ENCODE measurements at regions not wholly inside any gene's neighbourhood (a gene's known extent, or its start where the extent isn't known, plus 50 kb on each side); places are given as distances from the start of the nearest gene placed in this dataset.
"Not testable (repeated sequence)": the region's sequence is repeated elsewhere in the genome, so short reads cannot be mapped to it uniquely, and the experiment has no call there.

DNA sequence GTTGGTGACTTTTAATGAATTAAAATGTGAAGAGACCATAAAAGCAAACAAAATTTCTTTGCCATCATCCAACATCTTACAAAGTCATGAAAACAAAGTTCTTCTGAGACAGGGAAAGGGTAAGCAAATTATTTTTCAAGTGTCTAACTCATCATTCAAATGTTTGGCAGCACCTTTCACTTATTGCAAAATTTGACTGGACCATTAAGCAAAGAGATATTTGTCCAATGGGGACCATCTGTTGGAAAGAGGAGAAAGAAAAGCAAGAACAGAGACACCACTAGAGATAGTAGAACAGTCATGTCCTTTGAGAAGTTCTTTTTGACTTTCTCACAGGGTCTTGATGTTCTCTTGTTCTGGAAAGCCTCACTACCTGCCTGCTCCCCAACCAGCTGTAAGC lies 330.1 kb downstream of the PAPSS1 start:
- DNase-seq, result no peak

DNA sequence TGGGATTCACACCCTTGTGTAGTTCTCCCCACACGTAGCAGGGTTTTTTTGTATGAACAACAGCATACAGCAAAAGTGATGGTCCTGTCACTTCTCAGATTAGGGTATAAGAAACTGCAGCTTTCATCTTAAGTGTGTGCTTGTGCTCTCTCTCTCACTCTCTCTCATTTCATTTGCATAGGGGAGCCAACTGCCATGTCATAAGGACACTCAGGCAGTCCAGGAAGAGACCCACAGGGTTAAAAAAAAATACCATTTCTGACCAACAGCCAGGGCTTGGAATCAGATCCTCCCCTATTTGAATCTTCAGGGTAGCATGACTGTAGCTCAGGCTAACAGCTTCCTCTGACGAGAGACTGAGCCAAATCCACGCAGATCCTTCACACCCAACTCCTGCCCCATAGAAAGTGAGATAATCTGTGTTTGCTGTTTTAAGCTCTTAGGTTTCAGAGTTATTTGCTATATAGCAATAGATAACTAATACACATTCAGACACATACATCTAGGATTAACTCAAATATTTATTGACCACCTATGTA lies 331.2 kb downstream of the PAPSS1 start:
- no peak for DNase-seq

DNA sequence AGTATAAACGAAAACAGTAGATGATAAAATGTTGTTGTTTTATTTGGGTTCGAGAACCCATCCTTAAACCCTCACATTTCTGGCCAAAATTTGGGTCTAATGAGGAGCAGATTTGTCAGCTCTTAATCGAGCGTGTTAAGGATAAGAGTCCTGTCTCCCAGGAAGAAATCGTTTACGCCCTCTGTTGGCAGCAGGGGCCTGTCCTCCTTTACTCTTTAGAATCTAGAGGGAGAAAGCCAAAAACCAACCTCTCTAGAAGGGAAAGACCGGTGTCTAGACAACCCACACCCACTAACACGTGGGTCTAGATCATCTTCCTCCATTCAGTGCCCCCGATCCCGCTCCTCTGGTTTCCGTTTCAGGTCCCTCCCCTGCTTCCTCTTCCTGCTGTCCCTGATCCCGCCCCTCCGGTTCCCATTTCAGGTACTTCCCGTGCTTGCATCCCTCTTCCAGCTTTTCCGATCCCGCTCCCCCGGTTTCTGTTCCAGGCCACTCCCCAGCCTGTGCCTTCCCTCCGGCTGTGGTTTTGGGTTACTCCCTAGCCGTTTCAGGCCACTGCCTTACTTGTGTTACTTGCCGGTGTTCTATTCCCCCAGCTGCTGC lies 339.1 kb downstream of the PAPSS1 start:
- no peak for DNase-seq

DNA sequence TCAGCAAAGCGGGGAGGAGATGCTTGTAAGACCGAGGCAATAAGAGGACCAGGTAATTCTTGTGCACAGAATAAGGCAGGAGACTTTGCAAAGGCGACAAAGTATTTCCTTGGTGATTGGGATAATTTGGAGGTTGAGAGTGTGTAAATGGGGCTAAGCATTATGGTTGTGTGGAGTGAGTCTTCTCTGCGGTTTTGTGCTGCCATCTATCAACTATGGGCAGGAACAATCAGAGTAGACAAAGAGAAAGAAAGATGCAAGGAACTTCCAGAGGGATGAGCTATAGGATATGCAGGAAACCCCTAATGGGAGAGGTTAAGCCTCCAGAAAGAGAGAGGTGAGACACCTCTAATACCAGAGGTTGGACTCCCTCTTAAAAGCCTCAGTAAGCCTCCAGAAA lies 339.8 kb downstream of the PAPSS1 start:
- peak; percentile 10 for DNase-seq

DNA sequence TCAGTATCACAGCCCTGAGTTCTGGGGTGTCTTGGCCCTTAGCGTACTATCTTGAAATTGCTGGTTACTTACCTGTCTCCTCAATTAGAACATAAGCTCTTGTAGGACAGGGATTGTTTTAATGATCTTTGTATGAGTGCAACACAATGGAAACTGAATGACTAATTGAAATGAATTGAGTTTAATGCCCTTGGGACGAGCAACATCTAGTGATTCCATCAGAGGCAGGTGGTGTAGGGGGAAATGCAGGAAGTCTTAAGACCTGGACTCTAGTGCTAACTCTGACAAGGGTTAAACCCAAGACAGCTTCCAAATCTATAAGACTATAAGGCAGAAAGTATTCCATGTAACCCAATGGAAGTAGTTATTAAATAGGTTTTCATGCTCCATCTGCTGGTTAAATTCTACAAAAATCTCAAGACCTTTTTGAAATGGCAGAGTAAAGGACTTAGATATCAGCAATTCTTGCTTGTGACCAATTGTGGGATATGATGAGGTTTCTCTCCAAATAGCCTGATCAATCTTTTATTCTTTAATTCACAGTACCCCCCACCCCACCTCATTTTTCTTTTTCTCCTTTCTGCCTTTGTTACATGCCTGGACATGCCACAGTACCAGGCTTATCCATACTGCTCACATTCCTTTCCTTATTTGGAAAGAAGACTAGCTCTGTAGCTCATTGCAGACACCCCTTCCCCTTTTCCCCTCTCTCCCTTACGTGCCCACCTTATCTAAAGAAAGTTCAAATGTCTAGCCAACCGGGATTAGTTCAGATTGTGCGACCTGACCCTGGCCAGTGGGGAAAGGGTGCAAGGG lies 340.8 kb downstream of the PAPSS1 start:
- peak; percentile 63 for DNase-seq

DNA sequence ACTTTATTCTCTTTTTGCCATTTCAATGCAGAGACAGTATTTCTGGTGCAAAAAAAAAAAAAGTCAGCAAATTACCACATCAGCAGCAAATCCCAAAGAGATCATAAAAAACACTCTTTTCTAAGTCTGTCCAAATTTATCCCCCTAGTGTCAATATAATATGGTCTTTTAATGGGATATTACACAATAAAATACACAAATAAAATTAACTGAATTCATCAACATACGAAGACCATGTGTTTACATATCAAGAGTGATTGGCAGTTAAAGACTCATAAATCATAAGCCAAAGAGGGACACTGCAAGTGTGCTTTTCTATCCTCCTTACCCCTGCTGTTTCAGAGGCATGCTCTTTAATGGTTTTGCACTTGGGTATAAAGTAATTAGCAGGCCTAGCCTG lies 340.2 kb upstream of the DKK2 start:
- DNase-seq, result no peak

DNA sequence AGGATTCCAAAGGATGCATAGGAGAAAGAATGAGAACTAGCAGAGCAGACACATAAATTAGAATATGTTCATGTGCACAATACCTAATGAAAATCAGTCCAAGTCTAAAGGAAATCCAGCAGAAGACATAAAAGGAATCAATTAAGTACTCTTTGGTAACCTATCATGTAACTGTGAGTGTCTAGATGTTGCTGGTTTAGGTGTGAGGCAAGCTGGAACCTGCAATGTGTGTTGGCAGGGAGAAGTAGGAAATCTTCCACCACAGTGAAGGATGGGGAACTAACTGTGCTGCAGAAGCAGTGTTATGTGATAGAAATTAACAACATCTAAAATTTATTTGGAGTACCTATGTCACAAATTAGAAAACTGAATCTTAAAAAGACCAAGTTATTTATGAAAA lies 330.8 kb upstream of the DKK2 start:
- DNase-seq, result no peak

DNA sequence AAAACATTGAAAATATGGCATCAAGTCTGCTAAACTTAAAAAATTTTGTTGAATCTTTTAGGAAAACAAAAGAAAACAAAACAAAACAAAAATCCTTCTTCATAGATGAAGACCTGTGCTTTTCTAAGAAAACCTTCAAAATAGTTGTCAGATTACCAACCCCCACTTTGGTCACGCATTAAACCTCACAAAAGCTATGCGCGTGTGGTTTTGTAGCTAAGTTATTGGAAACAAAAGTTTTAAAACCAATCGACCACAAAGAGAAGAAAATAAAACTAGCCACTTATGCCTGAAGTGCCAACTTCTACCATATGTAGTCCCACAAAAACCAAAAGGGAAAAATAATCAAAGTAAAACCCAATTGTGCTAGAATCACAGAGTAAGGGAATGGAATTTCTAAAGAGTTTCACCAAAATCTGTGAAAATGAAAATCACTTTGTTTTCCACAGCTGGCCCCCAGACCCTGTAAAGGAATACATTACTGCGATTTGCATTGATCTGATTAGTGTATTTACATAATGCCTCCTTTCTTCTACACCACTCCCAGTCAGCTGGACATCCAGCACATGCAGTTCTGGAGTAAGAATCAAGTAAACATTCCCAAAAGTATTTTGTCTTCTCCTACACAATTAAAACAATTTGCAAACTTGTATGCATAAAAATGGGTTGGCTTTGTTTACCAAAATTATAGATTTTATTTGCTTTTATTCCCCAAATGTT lies 330.1 kb upstream of the DKK2 start:
- no peak for DNase-seq

DNA sequence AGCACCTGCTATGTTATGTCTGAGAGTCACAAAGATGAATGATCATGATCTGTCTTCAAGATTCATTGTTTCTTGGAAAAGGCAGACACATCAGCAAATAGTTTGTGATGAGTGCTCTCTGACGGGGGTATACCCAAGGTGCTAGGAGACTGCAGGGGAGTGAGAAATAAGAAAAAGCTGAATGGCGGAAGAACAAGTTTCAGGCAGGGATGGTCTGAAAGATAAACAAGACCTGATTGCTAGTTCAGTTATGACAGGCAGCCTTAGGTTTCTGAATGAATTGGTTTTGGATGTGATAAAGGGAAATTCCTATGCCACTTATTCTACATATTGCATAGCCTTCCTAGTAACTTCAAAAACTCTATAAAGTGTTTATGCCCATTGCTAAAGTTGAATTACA lies 327.0 kb upstream of the DKK2 start:
- no peak for DNase-seq

DNA sequence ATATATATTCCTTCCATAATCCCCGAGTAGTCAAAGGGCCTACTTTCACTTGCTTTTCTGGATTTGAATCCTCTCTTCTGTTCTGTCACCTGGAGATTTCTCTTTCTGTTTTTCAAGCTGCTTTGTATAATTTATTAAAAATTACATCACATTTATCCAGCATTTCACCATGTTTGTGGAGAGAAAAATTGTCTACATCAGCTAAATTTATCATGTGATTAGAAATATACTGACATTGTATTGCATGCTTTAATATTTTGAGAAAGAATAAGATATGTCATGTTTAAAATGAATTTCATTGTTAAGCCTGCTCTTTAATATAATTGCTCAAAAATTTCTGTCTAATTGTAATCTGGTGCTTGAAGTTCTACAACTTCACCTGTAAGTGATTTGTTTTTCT lies 323.1 kb upstream of the DKK2 start:
- DNase-seq, result no peak

DNA sequence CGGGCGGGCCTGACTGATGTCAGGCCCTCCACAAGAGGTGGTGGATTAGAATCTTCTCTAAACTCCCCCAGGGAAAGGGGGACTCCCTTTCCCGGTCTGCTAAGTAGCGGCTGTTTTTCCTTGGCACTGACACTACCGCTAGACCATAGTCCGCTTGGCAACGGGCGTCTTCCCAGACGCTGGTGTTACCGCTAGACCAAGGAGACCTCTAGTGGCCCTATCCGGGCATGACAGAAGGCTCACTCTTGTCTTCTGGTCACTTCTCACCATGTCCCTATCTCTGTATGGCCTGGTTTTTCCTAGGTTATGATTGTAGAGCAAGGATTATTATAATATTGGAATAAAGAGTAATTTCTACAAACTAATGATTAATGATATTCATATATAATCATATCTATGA lies 318.2 kb upstream of the DKK2 start:
- peak; percentile 11 for DNase-seq

DNA sequence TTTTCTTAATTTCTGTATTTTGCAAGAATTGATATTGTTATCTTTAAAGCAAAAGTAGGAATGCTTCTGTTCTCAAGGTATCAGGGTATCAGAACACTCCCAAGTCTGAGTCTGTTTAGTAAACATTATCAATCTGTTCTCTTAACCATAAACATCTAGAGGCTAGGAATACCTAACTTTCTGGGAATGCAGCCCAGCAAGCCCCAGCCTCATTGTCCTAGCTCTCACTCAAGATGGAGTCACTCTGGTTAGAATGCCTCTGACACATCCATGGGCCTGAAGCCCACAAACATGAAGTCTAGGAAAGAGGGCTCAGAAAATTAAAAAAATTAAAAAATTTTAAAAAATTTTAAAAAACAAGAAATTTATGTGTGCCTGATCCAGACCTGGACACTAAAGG lies 315.1 kb upstream of the DKK2 start:
- DNase-seq, result no peak

DNA sequence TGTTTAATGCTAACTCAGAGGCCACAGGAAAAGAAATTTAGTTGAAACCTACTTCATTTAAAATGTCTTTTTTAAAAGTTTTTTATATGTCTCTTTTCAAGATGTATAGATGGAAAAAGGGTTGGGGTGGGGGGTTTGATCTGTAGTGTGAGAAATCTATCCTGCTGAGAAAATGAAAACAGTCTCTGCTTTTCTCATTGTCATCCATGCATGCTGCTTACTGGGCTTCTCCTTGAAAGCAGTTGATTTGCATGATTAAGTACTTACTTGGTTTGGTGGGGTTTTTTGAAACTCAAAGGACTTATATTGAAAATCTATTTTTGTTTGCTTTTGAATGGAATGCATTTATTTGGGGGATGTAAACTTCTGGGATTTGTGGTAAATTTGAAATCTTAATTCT lies 313.6 kb upstream of the DKK2 start:
- DNase-seq, result no peak

DNA sequence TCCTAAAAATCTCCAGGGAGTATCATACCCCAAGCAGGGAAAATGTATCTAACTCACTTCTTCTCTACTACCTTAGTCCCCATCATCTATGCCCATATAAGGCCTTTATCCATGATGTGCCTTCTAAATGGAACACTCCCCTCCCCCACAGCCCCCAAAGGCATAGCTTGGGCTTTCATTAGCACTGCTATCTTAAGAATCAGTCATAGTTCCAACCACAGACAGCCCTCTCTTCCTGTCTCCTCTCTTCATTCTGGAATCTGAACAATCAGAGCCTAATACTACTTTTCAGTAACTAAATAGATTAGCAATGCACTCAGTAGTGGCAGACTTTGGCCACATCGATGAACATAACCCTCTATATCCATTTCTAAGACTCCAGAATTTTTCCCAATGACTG lies 313.2 kb upstream of the DKK2 start:
- DNase-seq, result peak; percentile 86

DNA sequence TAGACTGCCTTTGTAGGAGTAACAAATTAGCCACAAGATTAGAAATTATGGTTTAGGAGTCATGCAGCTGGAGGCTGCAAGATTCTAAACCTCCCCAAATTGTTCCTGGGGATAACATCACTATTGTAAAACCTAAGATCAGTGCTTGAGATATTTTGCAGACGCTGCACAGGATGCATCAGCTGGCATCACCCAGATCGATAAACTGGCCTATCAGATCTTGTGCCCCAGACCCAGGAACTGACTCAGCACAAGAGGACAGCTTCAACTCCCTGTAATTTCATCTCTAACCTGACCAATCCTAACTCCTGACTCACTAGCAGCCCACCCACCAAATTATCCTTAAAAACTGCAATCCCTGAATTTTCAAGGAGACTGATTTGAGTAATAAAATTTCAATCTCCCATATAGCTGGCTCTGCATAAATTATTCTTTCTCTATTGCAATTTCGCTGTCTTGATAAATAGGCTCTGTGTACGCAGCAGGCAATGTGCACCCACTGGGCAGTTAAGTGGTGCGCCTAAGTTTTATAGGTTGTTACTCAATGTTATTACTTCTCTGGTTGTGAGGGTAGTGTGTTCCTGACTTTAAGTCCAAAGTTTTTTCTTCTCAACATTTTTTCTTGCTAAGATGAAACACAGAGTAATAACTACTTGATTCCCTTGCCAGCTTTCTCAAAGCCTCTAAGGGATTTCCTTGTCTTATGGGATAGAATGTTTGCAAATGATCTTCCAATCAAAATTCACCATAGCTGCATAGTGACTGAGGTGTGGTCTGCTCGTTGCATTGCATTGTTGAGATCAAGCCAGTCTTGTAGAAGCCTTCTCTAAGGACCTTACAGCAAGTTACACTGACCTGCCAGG lies 312.3 kb upstream of the DKK2 start:
- no peak for DNase-seq

DNA sequence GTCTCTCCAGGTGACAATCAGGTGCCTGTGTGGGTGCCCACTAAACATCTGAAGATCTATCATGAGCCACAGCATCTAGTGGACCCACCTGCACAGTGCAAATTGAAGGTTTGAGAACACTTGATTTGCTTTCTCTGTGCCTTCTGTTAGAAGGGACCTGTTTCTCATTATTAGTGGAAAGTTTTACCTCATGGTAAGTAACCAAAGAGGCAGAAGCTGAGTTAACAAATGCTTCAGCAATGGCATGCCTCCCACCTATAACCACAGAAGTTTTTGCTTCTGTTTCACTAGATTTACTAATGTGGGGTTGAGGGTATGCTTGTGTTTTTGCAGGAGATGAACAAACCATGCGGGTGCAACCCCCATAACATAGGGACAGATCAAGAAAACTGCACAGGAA lies 297.4 kb upstream of the DKK2 start:
- no peak for DNase-seq

DNA sequence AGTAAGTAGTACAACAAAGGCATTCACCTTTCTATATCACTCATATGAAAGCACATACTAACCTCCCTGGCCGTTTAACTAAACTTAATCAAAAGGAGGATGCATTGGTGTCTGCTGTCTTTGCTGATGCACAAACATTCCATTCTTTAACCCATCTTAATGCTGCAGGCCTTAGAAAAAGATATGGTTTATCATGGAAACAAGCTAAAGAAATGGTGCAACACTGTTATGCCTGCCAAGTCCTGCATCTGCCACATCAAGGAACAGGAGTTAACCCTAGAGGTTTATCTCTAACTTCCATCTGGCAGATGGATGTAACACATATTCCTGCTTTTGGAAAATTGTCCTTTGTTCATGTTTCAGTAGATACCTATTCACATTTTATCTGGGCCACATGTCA lies 296.5 kb upstream of the DKK2 start:
- DNase-seq, result not testable (repeated sequence)

DNA sequence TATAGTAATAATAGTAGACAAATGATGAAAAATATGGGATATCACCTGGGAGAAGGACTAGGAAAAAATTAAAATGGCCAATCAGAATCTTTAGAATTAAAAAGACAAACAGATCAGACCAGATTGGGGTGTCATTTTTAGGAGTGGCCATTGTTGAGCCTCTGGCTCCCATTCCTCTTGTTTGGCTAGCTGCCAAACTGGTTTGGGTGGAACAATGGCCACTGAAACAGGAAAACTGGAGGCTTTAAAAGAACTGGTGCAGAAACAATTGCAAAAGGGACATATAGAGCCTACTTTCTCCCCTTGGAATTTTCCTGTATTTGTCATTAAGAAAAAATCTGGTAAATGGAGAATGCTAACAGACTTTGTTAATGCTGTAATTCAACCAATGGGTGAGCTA lies 294.8 kb upstream of the DKK2 start:
- DNase-seq, result no peak

DNA sequence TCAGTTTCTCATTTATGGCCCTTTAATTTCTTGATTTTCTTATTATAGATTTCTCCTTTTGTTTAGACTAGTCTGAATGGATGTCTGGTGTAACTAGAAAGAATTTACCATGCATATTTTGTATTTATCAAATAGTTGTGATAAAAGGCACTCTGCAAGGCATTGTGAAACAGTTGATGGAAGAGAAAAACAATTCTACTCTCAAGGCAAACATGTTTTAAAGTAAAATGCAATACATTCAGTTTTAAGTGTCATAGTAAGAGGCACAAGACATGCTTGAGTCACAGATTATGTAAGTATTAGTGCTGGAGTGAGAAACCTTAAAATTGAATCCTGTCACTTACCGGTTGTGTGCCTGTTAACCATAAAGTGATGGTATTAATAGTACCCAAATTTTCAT lies 283.3 kb upstream of the DKK2 start:
- DNase-seq, result no peak

DNA sequence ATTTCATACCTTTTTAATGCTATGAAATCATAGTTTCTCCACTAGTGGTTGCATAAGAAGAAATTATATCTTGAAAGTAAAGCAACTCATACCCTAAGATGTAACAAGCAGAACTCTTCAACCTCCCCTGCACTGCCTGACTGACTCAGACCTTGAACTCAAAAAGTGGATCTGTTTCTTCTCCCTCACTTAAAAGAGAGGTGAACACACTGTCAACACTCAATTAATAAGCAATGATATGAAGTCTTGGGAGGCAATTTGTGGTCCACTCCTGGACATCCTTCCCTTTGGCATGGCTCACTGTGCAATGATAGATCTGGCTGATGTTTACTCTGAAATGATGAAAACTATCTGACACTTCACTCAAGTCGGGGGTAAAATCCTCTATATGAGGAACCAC lies 282.0 kb upstream of the DKK2 start:
- DNase-seq, result peak; percentile 49

DNA sequence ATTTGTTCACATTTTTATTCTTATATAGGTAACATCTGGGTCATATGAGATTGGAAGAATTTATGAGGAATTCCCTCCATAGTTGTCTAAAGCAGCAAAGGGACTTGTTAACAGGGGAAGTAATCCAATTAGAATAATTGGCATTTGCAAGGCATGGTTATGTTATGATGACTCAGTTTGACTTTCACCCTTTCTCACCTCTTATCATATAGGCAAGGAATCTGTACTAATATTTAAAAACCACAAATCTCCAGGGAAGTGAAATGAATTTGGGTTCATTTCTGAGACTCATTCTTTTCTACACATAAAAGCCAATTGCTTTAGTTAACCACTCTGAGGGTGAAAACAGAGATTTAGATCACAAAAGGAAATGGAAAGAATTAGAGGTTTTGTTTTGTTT lies 281.5 kb upstream of the DKK2 start:
- peak; percentile 62 for DNase-seq

DNA sequence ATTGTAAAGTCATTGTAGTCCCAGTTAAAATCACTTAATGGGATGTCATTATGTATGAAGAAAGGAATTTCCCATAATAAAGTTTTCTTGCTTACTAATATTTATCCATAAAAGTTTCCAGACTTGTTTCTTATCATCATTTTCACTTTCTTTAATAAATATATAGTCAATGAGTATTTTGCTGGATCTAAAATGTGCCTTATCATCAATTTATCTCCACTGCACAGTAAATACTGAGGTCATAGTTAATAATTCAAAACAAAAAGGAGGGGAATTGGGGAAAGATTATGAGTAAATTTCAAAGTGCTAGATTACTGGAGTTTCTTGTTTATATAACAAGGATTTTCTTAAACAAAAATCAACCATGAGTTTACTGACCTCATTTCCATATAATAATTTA lies 279.5 kb upstream of the DKK2 start:
- no peak for DNase-seq

DNA sequence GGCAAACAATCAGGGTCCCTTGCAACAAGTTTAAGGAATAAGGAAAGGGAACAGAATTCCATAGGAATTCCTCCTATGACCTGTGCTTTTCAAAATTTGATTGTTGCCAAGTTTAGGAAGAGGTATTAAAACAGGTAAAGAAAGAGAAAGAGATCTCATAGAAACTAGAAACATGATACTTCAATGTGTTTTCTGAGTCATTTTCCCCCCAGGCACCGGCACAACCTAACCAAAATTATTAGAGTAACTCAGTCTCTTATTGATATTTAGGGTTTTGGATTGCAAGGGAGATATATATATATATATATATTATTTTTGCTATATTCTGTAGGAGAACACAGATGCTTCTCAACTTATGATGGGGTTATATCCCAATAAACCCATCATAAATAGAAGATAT lies 278.0 kb upstream of the DKK2 start:
- DNase-seq, result no peak

Measured in fibroblast of skin of right quadriceps (primary cell).